Neural progenitor cell (in vitro differentiated cells): ENCODE measurements at regions not wholly inside any gene's neighbourhood (a gene's known extent, or its start where the extent isn't known, plus 50 kb on each side); places are given as distances from the start of the nearest gene placed in this dataset.

Experiments used
- EZH2 ChIP-seq: fragments of 200-600 bp; sonication (generic); IDR thresholded peaks from 2 replicates; pipeline ENCODE4 v1.6.1; 2017; ENCODE audit warnings: antibody characterized with exemption, mild to moderate bottlenecking, moderate library complexity
- EZH2phosphoT487 ChIP-seq: fragments of 200-600 bp; sonication (generic); IDR thresholded peaks from 2 replicates; pipeline ENCODE4 v1.6.1; 2017; ENCODE audit warnings: antibody characterized with exemption
- TF ChIP-seq, protein P1 (sequence below): fragments of 200-600 bp; sonication (generic); IDR thresholded peaks from 2 replicates; pipeline ENCODE4 v1.5.1; 2017; ENCODE audit warnings: antibody characterized with exemption, mild to moderate bottlenecking

DNA sequence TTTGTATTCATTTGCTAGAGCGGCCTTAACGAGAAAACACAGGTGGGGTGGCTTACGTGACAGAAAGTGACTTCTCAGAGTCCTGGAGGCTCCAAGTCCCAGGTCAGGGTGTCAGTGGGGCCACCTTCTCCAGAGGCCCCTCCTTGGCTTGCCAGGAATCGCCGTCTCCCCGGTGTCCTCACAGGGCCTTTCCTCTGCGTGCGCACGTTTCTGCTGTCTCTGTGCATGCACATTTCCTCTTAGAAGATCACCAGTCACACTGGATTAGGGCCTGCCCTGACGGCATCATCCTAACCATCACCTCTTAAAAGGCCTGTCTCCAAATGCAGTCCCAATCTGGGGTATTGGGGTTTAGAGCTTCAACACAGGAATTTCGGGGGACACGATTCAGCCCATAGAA is 63.8 kb upstream of the HELT start:
- TF ChIP-seq, protein P1, sequence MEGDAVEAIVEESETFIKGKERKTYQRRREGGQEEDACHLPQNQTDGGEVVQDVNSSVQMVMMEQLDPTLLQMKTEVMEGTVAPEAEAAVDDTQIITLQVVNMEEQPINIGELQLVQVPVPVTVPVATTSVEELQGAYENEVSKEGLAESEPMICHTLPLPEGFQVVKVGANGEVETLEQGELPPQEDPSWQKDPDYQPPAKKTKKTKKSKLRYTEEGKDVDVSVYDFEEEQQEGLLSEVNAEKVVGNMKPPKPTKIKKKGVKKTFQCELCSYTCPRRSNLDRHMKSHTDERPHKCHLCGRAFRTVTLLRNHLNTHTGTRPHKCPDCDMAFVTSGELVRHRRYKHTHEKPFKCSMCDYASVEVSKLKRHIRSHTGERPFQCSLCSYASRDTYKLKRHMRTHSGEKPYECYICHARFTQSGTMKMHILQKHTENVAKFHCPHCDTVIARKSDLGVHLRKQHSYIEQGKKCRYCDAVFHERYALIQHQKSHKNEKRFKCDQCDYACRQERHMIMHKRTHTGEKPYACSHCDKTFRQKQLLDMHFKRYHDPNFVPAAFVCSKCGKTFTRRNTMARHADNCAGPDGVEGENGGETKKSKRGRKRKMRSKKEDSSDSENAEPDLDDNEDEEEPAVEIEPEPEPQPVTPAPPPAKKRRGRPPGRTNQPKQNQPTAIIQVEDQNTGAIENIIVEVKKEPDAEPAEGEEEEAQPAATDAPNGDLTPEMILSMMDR, result no peak
- no peak for TF ChIP-seq EZH2
- no peak for TF ChIP-seq EZH2phosphoT487
